Bronchial epithelial cell (primary cell): ENCODE measurements at regions not wholly inside any gene's neighbourhood (a gene's known extent, or its start where the extent isn't known, plus 50 kb on each side); places are given as distances from the start of the nearest gene placed in this dataset.

Source experiments
- DNase-seq: peaks from one replicate; pipeline ENCODE4 v3.0.0-alpha.2; 2010; ENCODE audit warnings: low read depth
- FAIRE-seq: peaks from 2 replicates; lab custom pipeline; 2011; peaks lifted over from hg19 to GRCh38; lab: Jason Lieb, UNC
- H3K27me3 ChIP-seq: 2 replicates; pipeline ENCODE4 v1.5.1; 2011; ENCODE audit warnings: low read length; ENCODE audit not compliant: control insufficient read depth, insufficient read depth
- H3K36me3 ChIP-seq: 2 replicates; pipeline ENCODE4 v1.5.1; 2011; ENCODE audit warnings: low read length; ENCODE audit not compliant: control insufficient read depth, insufficient read depth
- H3K4me3 ChIP-seq: 2 replicates; pipeline ENCODE4 v1.5.1; 2011; ENCODE audit warnings: mild to moderate bottlenecking, low read depth, low read length, control low read depth
- CTCF ChIP-seq: IDR thresholded peaks from 2 replicates; pipeline ENCODE4 v1.5.1; 2011; ENCODE audit warnings: mild to moderate bottlenecking, moderate library complexity, low read length, control low read depth, inconsistent platforms; ENCODE audit not compliant: insufficient read depth, severe bottlenecking

- FAIRE-seq = no peak
- H3K27me3 ChIP-seq = no peaks in the 10 kb centered on the region
- DNase-seq = no peak
- H3K4me3 ChIP-seq = no peak overlapping the region
- TF ChIP-seq CTCF = no peak
- H3K36me3 ChIP-seq = no peaks in the 10 kb centered on the region
These were observed 54.4 kb upstream of the PDSS1 start for GRCh38 chr10:26642896-26643653.

- DNase-seq = no peak
- H3K36me3 ChIP-seq = no peaks in the 10 kb centered on the region
- no peak overlapping the region for H3K4me3 ChIP-seq
- H3K27me3 ChIP-seq = no peaks in the 10 kb centered on the region
- no peak for FAIRE-seq
- peak; percentile 7 for TF ChIP-seq CTCF
These were observed 49.8 kb upstream of the PDSS1 start for GRCh38 chr10:26647602-26648244.
